Calu3 (cell line): ENCODE measurements at regions not wholly inside any gene's neighbourhood (a gene's known extent, or its start where the extent isn't known, plus 50 kb on each side); places are given as distances from the start of the nearest gene placed in this dataset.

Experiments used
- BruUV-seq: library from RNA; stranded (reverse); fragments of 400-500 nt; replicated peaks from 2 replicates; lab custom pipeline; 2021; lab: Mats Ljungman, UMichigan
- CTCF ChIA-PET: fragments of 300-600 bp; sonication (Branson Sonifier 250); formaldehyde crosslinking; loops from one replicate; lab custom pipeline; 2022; ENCODE audit warnings: antibody characterized with exemption; lab: Charles Lee
- DNase-seq: peaks from one replicate; pipeline ENCODE4 v3.0.0; 2022
- H3K27ac Mint-ChIP-seq: one replicate; pipeline ENCODE4 v1.8.0; 2022; ENCODE audit warnings: mixed read lengths; ENCODE audit not compliant: unreplicated experiment
- H3K27me3 Mint-ChIP-seq: one replicate; pipeline ENCODE4 v1.8.0; 2022; ENCODE audit warnings: mixed read lengths; ENCODE audit not compliant: unreplicated experiment
- H3K36me3 Mint-ChIP-seq: one replicate; pipeline ENCODE4 v1.8.0; 2022; ENCODE audit warnings: mild to moderate bottlenecking, moderate library complexity, mixed read lengths; ENCODE audit not compliant: insufficient read depth, unreplicated experiment
- H3K4me1 Mint-ChIP-seq: one replicate; pipeline ENCODE4 v1.8.0; 2022; ENCODE audit warnings: mild to moderate bottlenecking, low read depth, mixed read lengths; ENCODE audit not compliant: unreplicated experiment
- H3K4me3 Mint-ChIP-seq: one replicate; pipeline ENCODE4 v1.8.0; 2022; ENCODE audit warnings: mild to moderate bottlenecking, low read depth, moderate library complexity, mixed read lengths; ENCODE audit not compliant: unreplicated experiment
- H3K9me3 Mint-ChIP-seq: one replicate; pipeline ENCODE4 v1.8.0; 2022; ENCODE audit warnings: low read depth, mixed read lengths; ENCODE audit not compliant: unreplicated experiment
- CTCF ChIP-seq: fragments of 200-600 bp; IDR thresholded peaks from one replicate; pipeline ENCODE4 v1.8.0; 2022; ENCODE audit warnings: antibody characterized with exemption; ENCODE audit not compliant: unreplicated experiment
- intact Hi-C: fragments of 100-400 bp; cut with micrococcal nuclease; formaldehyde crosslinking; loops from one replicate; pipeline ENCODE4 v1.10.0; 2022; ENCODE audit not compliant: unreplicated experiment

- intact Hi-C loops, result loop anchor here (5.0 kb wide), 1 partner anchor 237 kb away; no protein-coding TSS in a partner anchor
- CTCF ChIA-PET, result interaction anchor here (0.6 to 1.5 kb wide), 4 partner anchors 10 to 111 kb away, joined by 3 to 4 read pairs (median 3); no protein-coding TSS in a partner anchor
- H3K27me3 Mint-ChIP-seq, result no peaks in the 10 kb centered on the region
- no peaks in the 10 kb centered on the region for H3K9me3 Mint-ChIP-seq
- DNase-seq, result no peak
- no peak for TF ChIP-seq CTCF
- H3K36me3 Mint-ChIP-seq, result no peaks in the 10 kb centered on the region
- no peak overlapping the region for H3K27ac Mint-ChIP-seq
- no peak overlapping the region for H3K4me3 Mint-ChIP-seq
- no TSS peak for BruUV-seq
- H3K4me1 Mint-ChIP-seq, result no peaks in the 10 kb centered on the region
Measured at GRCh38 chr3:167929968-167930367, 165.8 kb downstream of the GOLIM4 start.

- no TSS peak for BruUV-seq
- no peak for TF ChIP-seq CTCF
- Mint-ChIP-seq H3K27ac (no peak overlapping the region), H3K36me3 (no peaks in the 10 kb centered on the region), H3K4me1 (no peaks in the 10 kb centered on the region), H3K9me3 (no peaks in the 10 kb centered on the region), H3K4me3 (no peak overlapping the region), H3K27me3 (no peaks in the 10 kb centered on the region)
- CTCF ChIA-PET, result interaction anchor here (0.7 to 1.1 kb wide), 2 partner anchors 10 to 50 kb away, joined by 3 to 5 read pairs; no protein-coding TSS in a partner anchor
- intact Hi-C loops, result loop anchor here (1.0 to 5.0 kb wide), 2 partner anchors 112 to 239 kb away; no protein-coding TSS in a partner anchor
- DNase-seq, result no peak
Measured at GRCh38 chr3:167928381-167928780, 167.3 kb downstream of the GOLIM4 start.

GRCh38 chr3:167920747-167921146 lies 175.0 kb downstream of the GOLIM4 start:
- intact Hi-C loops, result no loop called here
- CTCF ChIA-PET, result interaction anchor here (0.8 kb wide), 1 partner anchor 11 kb away, joined by 3 read pairs; no protein-coding TSS in a partner anchor

DNA sequence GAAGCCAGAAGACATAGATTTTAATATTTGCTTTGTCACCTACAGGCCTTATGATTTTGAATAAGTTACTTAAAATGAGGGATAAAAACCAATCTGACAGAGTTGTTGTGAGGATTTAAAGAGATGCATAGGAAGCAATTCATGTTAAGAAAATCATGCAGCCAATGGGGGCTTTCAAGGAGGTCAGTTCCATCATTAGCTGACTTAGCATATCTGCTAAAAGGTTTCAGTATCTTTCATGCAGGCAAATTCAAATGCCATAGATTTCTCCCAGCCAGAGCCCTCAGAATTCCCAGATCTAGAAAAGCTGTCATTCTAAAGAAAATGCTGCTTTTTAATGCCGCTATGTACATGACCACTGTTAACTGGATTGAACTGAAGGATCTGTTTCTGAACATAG lies 176.1 kb downstream of the GOLIM4 start:
- intact Hi-C loops, result no loop called here
- no peaks in the 10 kb centered on the region for H3K4me1 Mint-ChIP-seq
- no peaks in the 10 kb centered on the region for H3K36me3 Mint-ChIP-seq
- BruUV-seq, result no TSS peak
- H3K27me3 Mint-ChIP-seq, result no peaks in the 10 kb centered on the region
- H3K4me3 Mint-ChIP-seq, result no peak overlapping the region
- DNase-seq, result no peak
- H3K27ac Mint-ChIP-seq, result no peak overlapping the region
- TF ChIP-seq CTCF, result no peak
- CTCF ChIA-PET, result interaction anchor here (1.3 kb wide), 1 partner anchor 11 kb away, joined by 3 read pairs; no protein-coding TSS in a partner anchor
- no peaks in the 10 kb centered on the region for H3K9me3 Mint-ChIP-seq

More at GRCh38 chr3:167920747-167921146, 175.0 kb downstream of the GOLIM4 start:
- H3K27me3 Mint-ChIP-seq, result no peaks in the 10 kb centered on the region
- no peak overlapping the region for H3K4me3 Mint-ChIP-seq
- TF ChIP-seq CTCF, result no peak
- no peaks in the 10 kb centered on the region for H3K36me3 Mint-ChIP-seq
- no peaks in the 10 kb centered on the region for H3K9me3 Mint-ChIP-seq
- no TSS peak for BruUV-seq
- no peak for DNase-seq
- H3K27ac Mint-ChIP-seq, result no peak overlapping the region
- no peaks in the 10 kb centered on the region for H3K4me1 Mint-ChIP-seq
